ENCODE measurements at regions not wholly inside any gene's neighbourhood (a gene's known extent, or its start where the extent isn't known, plus 50 kb on each side); places are given as distances from the start of the nearest gene placed in this dataset.

DNA sequence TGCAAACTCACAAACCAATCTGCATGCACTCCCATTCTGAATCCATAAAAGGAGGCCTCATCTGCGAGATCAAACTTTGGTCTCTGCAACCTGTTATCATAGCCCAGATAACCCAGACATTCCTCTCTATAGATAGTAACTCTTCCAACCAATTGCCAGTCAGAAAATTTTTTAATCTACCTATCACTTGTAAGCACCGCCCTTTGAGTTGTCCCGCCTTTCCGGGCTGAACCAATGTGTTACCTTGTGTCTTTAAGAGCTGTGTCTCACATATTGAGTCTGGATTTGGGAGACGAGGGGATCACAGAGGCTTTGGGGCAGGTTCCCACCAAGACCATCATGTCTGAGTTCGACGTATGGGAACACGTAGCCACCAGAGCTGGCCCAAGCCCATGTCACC is 91.1 kb upstream of the PPP1R26 start (continued):
- no peak for TF ChIP-seq TCF4 (CRISPR knock-in tag; IDR thresholded peaks at IDR 0.05; ENCODE audit: borderline replicate concordance)
- TF ChIP-seq RARB (CRISPR knock-in tag; IDR thresholded peaks at IDR 0.05): no peak
- no peak for TF ChIP-seq ZC3H10 (CRISPR knock-in tag; IDR thresholded peaks at IDR 0.05)

DNA sequence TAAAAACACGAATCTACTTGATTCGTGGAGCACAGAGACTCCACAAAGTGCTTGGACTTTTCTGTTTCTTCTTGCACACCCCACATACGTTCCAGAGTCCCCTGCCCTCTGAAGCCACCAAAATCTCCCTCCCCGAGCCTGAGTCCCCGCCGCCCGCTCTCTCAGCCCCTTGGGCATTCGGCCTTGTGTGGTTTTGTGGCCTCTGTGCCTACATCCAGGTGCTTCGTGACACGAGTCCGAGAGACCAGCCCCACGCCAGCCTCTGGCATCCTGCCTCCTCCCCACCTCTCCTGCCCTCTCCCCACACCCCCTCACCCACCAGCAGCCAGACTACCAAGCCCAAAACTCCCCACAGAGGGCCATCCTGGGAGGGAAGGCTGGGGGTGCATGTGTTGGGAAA is 87.8 kb upstream of the PPP1R26 start:
- no peak for ATAC-seq
- TF ChIP-seq ZFP3 (CRISPR knock-in tag; IDR thresholded peaks at IDR 0.05) (no peak), BACH2 (CRISPR knock-in tag; IDR thresholded peaks at IDR 0.05; ENCODE audit: borderline replicate concordance) (no peak), ZC3H10 (CRISPR knock-in tag; IDR thresholded peaks at IDR 0.05) (no peak)

- no peak for TF ChIP-seq CSDC2 (CRISPR knock-in tag; IDR thresholded peaks at IDR 0.05)
- no peak for TF ChIP-seq ZFP3 (CRISPR knock-in tag; IDR thresholded peaks at IDR 0.05)
- no peak for TF ChIP-seq ZNF8 (CRISPR knock-in tag; IDR thresholded peaks at IDR 0.05)
- no peak for TF ChIP-seq TCF4 (CRISPR knock-in tag; IDR thresholded peaks at IDR 0.05; ENCODE audit: borderline replicate concordance)
- no peak for TF ChIP-seq SNAI2 (CRISPR knock-in tag; IDR thresholded peaks at IDR 0.05)
- no peak for TF ChIP-seq ESRRG (CRISPR knock-in tag; IDR thresholded peaks at IDR 0.05)
- no peak for TF ChIP-seq ARNTL (CRISPR knock-in tag; IDR thresholded peaks at IDR 0.05; ENCODE audit: borderline replicate concordance, low read depth)
- TF ChIP-seq, protein P1, sequence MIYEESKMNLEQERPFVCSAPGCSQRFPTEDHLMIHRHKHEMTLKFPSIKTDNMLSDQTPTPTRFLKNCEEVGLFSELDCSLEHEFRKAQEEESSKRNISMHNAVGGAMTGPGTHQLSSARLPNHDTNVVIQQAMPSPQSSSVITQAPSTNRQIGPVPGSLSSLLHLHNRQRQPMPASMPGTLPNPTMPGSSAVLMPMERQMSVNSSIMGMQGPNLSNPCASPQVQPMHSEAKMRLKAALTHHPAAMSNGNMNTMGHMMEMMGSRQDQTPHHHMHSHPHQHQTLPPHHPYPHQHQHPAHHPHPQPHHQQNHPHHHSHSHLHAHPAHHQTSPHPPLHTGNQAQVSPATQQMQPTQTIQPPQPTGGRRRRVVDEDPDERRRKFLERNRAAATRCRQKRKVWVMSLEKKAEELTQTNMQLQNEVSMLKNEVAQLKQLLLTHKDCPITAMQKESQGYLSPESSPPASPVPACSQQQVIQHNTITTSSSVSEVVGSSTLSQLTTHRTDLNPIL (CRISPR knock-in tag; IDR thresholded peaks at IDR 0.05; ENCODE audit: low read depth): no peak
- TF ChIP-seq CSRNP3 (CRISPR knock-in tag; IDR thresholded peaks at IDR 0.05): no peak
- no peak for ATAC-seq
Observed at GRCh38 chr9:135392511-135392910, 87.1 kb upstream of the PPP1R26 start.

- no peak for ATAC-seq
Observed at GRCh38 chr9:135394131-135394530, 85.5 kb upstream of the PPP1R26 start.

DNA sequence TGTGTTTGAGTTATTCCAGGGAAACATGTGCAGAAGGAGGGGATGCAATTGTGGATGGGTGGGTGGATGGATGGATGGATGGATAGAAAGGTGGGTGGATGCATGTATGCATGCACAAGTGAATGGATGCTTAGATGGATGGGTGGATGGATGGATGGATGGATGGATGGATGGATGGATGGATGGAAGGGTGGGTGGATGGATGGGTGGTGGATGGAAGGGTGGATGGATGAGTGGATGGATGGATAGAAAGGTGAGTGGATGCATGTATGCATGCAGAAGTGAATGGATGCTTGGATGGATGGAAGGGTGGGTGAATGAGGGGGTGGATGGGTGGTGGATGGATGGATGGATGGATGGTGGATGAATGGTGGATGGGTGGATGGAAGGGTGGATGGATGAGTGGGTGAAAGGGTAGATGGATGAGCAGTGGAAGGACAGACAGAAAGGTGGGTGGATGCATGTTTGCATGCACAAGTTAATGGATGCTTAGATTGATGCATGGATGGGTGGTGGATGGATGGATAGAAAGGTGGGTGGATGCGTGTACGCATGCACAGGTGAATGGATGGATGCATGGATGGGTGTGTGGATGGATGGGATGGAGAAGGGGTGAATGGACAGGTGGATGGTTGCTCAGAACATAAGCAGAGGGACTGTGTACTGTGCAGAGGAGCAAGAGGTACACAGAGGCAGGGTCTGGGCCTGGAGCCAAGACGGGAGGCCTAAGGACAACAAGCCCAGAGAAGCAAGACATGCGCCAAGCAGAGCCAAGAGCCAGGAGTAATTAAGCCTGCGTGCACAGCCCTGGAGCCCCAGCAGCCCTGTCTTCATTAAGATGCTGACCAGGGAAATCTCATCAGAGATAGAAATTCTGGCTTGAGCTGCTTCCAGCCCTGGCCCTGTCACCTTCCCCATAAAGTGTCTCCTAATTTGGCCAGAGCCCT is 84.6 kb upstream of the PPP1R26 start:
- no peak for ATAC-seq
- TF ChIP-seq ARNTL (CRISPR knock-in tag; IDR thresholded peaks at IDR 0.05; ENCODE audit: borderline replicate concordance, low read depth) (no peak), ZNF8 (CRISPR knock-in tag; IDR thresholded peaks at IDR 0.05) (no peak), ZC3H10 (CRISPR knock-in tag; IDR thresholded peaks at IDR 0.05) (no peak), POU6F1 (CRISPR knock-in tag; IDR thresholded peaks at IDR 0.05; ENCODE audit: borderline replicate concordance, low read depth) (no peak), ZFP30 (CRISPR knock-in tag; IDR thresholded peaks at IDR 0.05) (no peak), RARB (CRISPR knock-in tag; IDR thresholded peaks at IDR 0.05) (no peak), ZFP3 (CRISPR knock-in tag; IDR thresholded peaks at IDR 0.05) (no peak), TOX (CRISPR knock-in tag; IDR thresholded peaks at IDR 0.05; ENCODE audit: borderline replicate concordance) (no peak), TCF4 (CRISPR knock-in tag; IDR thresholded peaks at IDR 0.05; ENCODE audit: borderline replicate concordance) (no peak), PPARA (CRISPR knock-in tag; IDR thresholded peaks at IDR 0.05; ENCODE audit: borderline replicate concordance) (no peak), GLIS3 (CRISPR knock-in tag; IDR thresholded peaks at IDR 0.05) (no peak)

More at GRCh38 chr9:135394131-135394530, 85.5 kb upstream of the PPP1R26 start:
- TF ChIP-seq ESRRG (CRISPR knock-in tag; IDR thresholded peaks at IDR 0.05) (no peak), ARNTL (CRISPR knock-in tag; IDR thresholded peaks at IDR 0.05; ENCODE audit: borderline replicate concordance, low read depth) (no peak), PPARA (CRISPR knock-in tag; IDR thresholded peaks at IDR 0.05; ENCODE audit: borderline replicate concordance) (no peak), TOX (CRISPR knock-in tag; IDR thresholded peaks at IDR 0.05; ENCODE audit: borderline replicate concordance) (no peak)
- TF ChIP-seq, protein P2, sequence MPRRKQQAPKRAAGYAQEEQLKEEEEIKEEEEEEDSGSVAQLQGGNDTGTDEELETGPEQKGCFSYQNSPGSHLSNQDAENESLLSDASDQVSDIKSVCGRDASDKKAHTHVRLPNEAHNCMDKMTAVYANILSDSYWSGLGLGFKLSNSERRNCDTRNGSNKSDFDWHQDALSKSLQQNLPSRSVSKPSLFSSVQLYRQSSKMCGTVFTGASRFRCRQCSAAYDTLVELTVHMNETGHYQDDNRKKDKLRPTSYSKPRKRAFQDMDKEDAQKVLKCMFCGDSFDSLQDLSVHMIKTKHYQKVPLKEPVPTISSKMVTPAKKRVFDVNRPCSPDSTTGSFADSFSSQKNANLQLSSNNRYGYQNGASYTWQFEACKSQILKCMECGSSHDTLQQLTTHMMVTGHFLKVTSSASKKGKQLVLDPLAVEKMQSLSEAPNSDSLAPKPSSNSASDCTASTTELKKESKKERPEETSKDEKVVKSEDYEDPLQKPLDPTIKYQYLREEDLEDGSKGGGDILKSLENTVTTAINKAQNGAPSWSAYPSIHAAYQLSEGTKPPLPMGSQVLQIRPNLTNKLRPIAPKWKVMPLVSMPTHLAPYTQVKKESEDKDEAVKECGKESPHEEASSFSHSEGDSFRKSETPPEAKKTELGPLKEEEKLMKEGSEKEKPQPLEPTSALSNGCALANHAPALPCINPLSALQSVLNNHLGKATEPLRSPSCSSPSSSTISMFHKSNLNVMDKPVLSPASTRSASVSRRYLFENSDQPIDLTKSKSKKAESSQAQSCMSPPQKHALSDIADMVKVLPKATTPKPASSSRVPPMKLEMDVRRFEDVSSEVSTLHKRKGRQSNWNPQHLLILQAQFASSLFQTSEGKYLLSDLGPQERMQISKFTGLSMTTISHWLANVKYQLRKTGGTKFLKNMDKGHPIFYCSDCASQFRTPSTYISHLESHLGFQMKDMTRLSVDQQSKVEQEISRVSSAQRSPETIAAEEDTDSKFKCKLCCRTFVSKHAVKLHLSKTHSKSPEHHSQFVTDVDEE (CRISPR knock-in tag; IDR thresholded peaks at IDR 0.05): no peak

Data from SK-N-SH treated with all-trans-retinoic acid at 6 μM for 48 hours (cell line).